ENCODE measurements at regions not wholly inside any gene's neighbourhood (a gene's known extent, or its start where the extent isn't known, plus 50 kb on each side); places are given as distances from the start of the nearest gene placed in this dataset.

DNA sequence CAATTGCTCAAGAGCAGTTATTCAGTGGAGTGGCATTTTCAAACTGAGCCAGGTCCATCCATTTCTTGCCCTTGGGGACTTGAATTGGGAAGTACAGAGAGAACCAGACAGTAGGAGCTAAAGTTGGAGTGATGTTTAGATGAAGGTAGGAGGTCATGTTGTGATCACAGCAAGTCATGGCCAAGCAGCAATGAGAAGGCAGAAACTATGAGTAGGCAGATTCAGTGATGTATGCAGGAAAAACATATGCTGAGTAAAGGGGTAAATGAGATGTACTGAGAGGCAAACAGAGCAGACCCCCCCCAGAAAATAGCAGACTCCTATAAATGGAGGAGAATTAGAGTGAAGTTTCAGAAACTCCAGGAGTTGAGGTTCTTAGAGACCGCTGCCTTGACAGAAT lies 95.8 kb downstream of the PERP start:
- WGBS (ENCODE audit: insufficient coverage, low coverage, missing lambda C conversion rate) = 0% methylated on average over 1 of the region's 1 CpG
- Histone ChIP-seq H4K20me1 (replicated peaks; ENCODE audit: control insufficient read depth, insufficient read depth, low read length) (no peaks in the 10 kb centered on the region), H3K9me3 (replicated peaks; ENCODE audit: control insufficient read depth, insufficient read depth, low read depth, low read length) (no peaks in the 10 kb centered on the region), H2AFZ (ENCODE audit: low read depth, low read length) (no peak overlapping the region), H3K9ac (ENCODE audit: insufficient read depth in 1 of 2, low read depth in 2 of 2, low read length in 2 of 2) (no peak overlapping the region), H3K79me2 (ENCODE audit: control insufficient read depth, insufficient read depth, low read length) (no peaks in the 10 kb centered on the region), H3K4me3 (no peak overlapping the region), H3K4me1 (replicated peaks in 1 of 2; ENCODE audit: control insufficient read depth in 2 of 2, insufficient read depth in 2 of 2, low read length in 2 of 2) (peaks cover 5 to 6% of the 10 kb centered on the region in 2 experiments; a peak in 2 of 5 replicates), H3K27me3 (ENCODE audit: control insufficient read depth in 2 of 2, insufficient read depth in 2 of 2, low read length in 2 of 2) (peaks cover 0 to 4% of the 10 kb centered on the region in 2 experiments; a peak in 1 of 5 replicates), H3K4me2 (ENCODE audit: insufficient read depth, low read length) (no peak overlapping the region), H3K9me1 (ENCODE audit: control insufficient read depth, insufficient read depth, low read length) (no peaks in the 10 kb centered on the region), H3K27ac (ENCODE audit: extremely low read depth, low read depth, low read length) (no peak overlapping the region), H3K36me3 (ENCODE audit: control insufficient read depth, insufficient read depth, low read length) (no peaks in the 10 kb centered on the region)
- no peak for ATAC-seq
- no TSS peak for BruUV-seq (replicated peaks)
- peak; percentile 35 for FAIRE-seq
- DNase-seq (ENCODE audit: extremely low read depth in 1 of 4, low spot score in 3 of 4) = no peak
- CTCF ChIA-PET (ENCODE audit: low intra/inter-chr PET ratio) = no interaction called here
- in situ Hi-C loops (cut with MboI) (no loop called here), intact Hi-C loops (cut with micrococcal nuclease) (no loop called here)
- POLR2A ChIA-PET = no interaction called here
- no peak for TF ChIP-seq HSF4 (CRISPR knock-in tag; IDR thresholded peaks at IDR 0.05; ENCODE audit: borderline replicate concordance)
- TF ChIP-seq PML (IDR thresholded peaks at IDR 0.05; ENCODE audit: low read length) = no peak
- peak; percentile 57 for TF ChIP-seq ZNF316 (IDR thresholded peaks at IDR 0.05)
- TF ChIP-seq SOX6 (IDR thresholded peaks at IDR 0.05) = no peak
- TF ChIP-seq TAF15 (IDR thresholded peaks at IDR 0.05; ENCODE audit: low read depth, low read length) = no peak
- no peak for TF ChIP-seq IRF2 (CRISPR knock-in tag; IDR thresholded peaks at IDR 0.05)
- no peak for TF ChIP-seq RFX1 (IDR thresholded peaks at IDR 0.05)
- 0 out of 2 replicates have a peak, but pooled peaks have one; percentile 3 for TF ChIP-seq NFE2 (IDR thresholded peaks at IDR 0.05; ENCODE audit: low read depth)
- TF ChIP-seq NFATC3 (IDR thresholded peaks at IDR 0.05) = no peak
- TF ChIP-seq C11orf30 (IDR thresholded peaks at IDR 0.05; ENCODE audit: low read depth) = 0 out of 2 replicates have a peak, but pooled peaks have one; percentile 40
- no peak for TF ChIP-seq PTTG1 (tag; IDR thresholded peaks at IDR 0.05; ENCODE audit: low read depth)
- TF ChIP-seq ELF2 (CRISPR knock-in tag; IDR thresholded peaks at IDR 0.05) = no peak
- TF ChIP-seq SPI1 (IDR thresholded peaks at IDR 0.05; ENCODE audit: borderline replicate concordance, low read depth, low read length) = no peak
- peak; percentile 82 for TF ChIP-seq MAFG (tag; conservative IDR thresholded peaks at IDR 0.05)
- no peak for TF ChIP-seq CREBBP (IDR thresholded peaks at IDR 0.05; ENCODE audit: low read depth, low read length)
- no peak for TF ChIP-seq ILF3 (IDR thresholded peaks at IDR 0.05; ENCODE audit: borderline replicate concordance)
- no peak for TF ChIP-seq PCBP2 (IDR thresholded peaks at IDR 0.05; ENCODE audit: low read depth, low read length, poor library complexity, severe bottlenecking)

Data from K562 (cell line).